Dermis microvascular lymphatic vessel endothelial cell (primary cell): ENCODE measurements at regions not wholly inside any gene's neighbourhood (a gene's known extent, or its start where the extent isn't known, plus 50 kb on each side); places are given as distances from the start of the nearest gene placed in this dataset.

Experiments used
- DNase-seq, 2 donors: peaks; one replicate each; pipeline versions ENCODE4 v3.0.0 to v3.0.0-alpha.2; 2010; ENCODE audit warnings: low read depth in 2 of 2

GRCh38 chr5:101935086-101935485 is 361.0 kb downstream of the SLCO4C1 start:
- DNase-seq: no peak

GRCh38 chr5:101932599-101932998 is 363.5 kb downstream of the SLCO4C1 start:
- DNase-seq: no peak

- DNase-seq: no peak
Measured at GRCh38 chr5:101929628-101930027, 366.5 kb downstream of the SLCO4C1 start.

GRCh38 chr5:101917166-101917565 is 378.9 kb downstream of the SLCO4C1 start:
- no peak for DNase-seq

GRCh38 chr5:101915554-101915953 is 380.5 kb downstream of the SLCO4C1 start:
- DNase-seq: no peak

- DNase-seq: no peak
Measured at GRCh38 chr5:101904736-101905135, 391.3 kb downstream of the SLCO4C1 start.

- no peak for DNase-seq
Measured at GRCh38 chr5:101897914-101898313, 398.2 kb downstream of the SLCO4C1 start.

- DNase-seq: no peak
Measured at GRCh38 chr5:101894985-101895384, 401.1 kb downstream of the SLCO4C1 start.

- no peak for DNase-seq
Measured at GRCh38 chr5:101878190-101878589, 417.9 kb downstream of the SLCO4C1 start.

- no peak for DNase-seq
Measured at GRCh38 chr5:101877451-101877850, 418.6 kb downstream of the SLCO4C1 start.

- no peak for DNase-seq
Measured at GRCh38 chr5:101866473-101866872, 429.6 kb downstream of the SLCO4C1 start.

- no peak for DNase-seq
Measured at GRCh38 chr5:101860563-101860962, 435.5 kb downstream of the SLCO4C1 start.

GRCh38 chr5:101860145-101860544 is 435.9 kb downstream of the SLCO4C1 start:
- DNase-seq: no peak

- no peak for DNase-seq
Measured at GRCh38 chr5:101846496-101846895, 449.6 kb downstream of the SLCO4C1 start.

GRCh38 chr5:101843055-101843454 is 453.0 kb downstream of the SLCO4C1 start:
- no peak for DNase-seq

GRCh38 chr5:101838435-101838834 is 457.6 kb downstream of the SLCO4C1 start:
- DNase-seq: no peak

- DNase-seq: no peak
Measured at GRCh38 chr5:101829255-101829654, 466.8 kb downstream of the SLCO4C1 start.

GRCh38 chr5:101811466-101811865 is 484.6 kb downstream of the SLCO4C1 start:
- no peak for DNase-seq

GRCh38 chr5:101806410-101806809 is 489.7 kb downstream of the SLCO4C1 start:
- no peak for DNase-seq

- DNase-seq: no peak
Measured at GRCh38 chr5:101796427-101796826, 499.7 kb downstream of the SLCO4C1 start.

GRCh38 chr5:101788797-101789196 is 507.3 kb downstream of the SLCO4C1 start:
- no peak for DNase-seq

- DNase-seq: no peak
Measured at GRCh38 chr5:101785090-101785489, 511.0 kb downstream of the SLCO4C1 start.

GRCh38 chr5:101783241-101784013 is 512.7 kb downstream of the SLCO4C1 start:
- DNase-seq: no peak
